NCI-H2081 (cell line): ENCODE measurements at regions not wholly inside any gene's neighbourhood (a gene's known extent, or its start where the extent isn't known, plus 50 kb on each side); places are given as distances from the start of the nearest gene placed in this dataset.
"Not testable (repeated sequence)": the region's sequence is repeated elsewhere in the genome, so short reads cannot be mapped to it uniquely, and the experiment has no call there.

Experiments used
- DNase-seq, 2 experiments: peaks; one replicate each; lab custom pipeline; 2025; lab: John Stamatoyannopoulos, UW

GRCh38 chr7:115210552-115210951 lies 288.7 kb downstream of the MDFIC start:
- no peak for DNase-seq

- DNase-seq, result no peak
These were observed 287.0 kb downstream of the MDFIC start for GRCh38 chr7:115208710-115209560.

GRCh38 chr7:115206374-115206773 lies 284.5 kb downstream of the MDFIC start:
- not testable (repeated sequence) for DNase-seq

- no peak for DNase-seq
These were observed 276.2 kb downstream of the MDFIC start for GRCh38 chr7:115198143-115198542.

- DNase-seq, result no peak
These were observed 273.3 kb downstream of the MDFIC start for GRCh38 chr7:115195208-115195607.

- peak in 1 of 2 experiments; percentile 25 for DNase-seq
These were observed 269.6 kb downstream of the MDFIC start for GRCh38 chr7:115191526-115191925.

GRCh38 chr7:115183431-115184057 lies 261.6 kb downstream of the MDFIC start:
- DNase-seq, result no peak

GRCh38 chr7:115178835-115179234 lies 256.9 kb downstream of the MDFIC start:
- DNase-seq, result no peak

GRCh38 chr7:115177823-115178222 lies 255.9 kb downstream of the MDFIC start:
- no peak for DNase-seq

GRCh38 chr7:115177103-115177502 lies 255.2 kb downstream of the MDFIC start:
- no peak for DNase-seq

GRCh38 chr7:115172397-115172796 lies 250.5 kb downstream of the MDFIC start:
- not testable (repeated sequence) for DNase-seq

- DNase-seq, result no peak
These were observed 232.0 kb downstream of the MDFIC start for GRCh38 chr7:115153769-115154477.

- peak in 1 of 2 experiments; percentile 44 for DNase-seq
These were observed 231.3 kb downstream of the MDFIC start for GRCh38 chr7:115153176-115153575.

- peak in 1 of 2 experiments; percentile 4 for DNase-seq
These were observed 224.3 kb downstream of the MDFIC start for GRCh38 chr7:115146148-115146547.

GRCh38 chr7:115145512-115145911 lies 223.6 kb downstream of the MDFIC start:
- DNase-seq, result no peak

GRCh38 chr7:115137816-115138215 lies 215.9 kb downstream of the MDFIC start:
- DNase-seq, result no peak

GRCh38 chr7:115136796-115137443 lies 215.0 kb downstream of the MDFIC start:
- no peak for DNase-seq

- peak in 1 of 2 experiments; percentile 11 for DNase-seq
These were observed 214.0 kb downstream of the MDFIC start for GRCh38 chr7:115135769-115136410.

- no peak for DNase-seq
These were observed 213.3 kb downstream of the MDFIC start for GRCh38 chr7:115135146-115135545.

- peak in 1 of 2 experiments; percentile 11 for DNase-seq
These were observed 211.4 kb downstream of the MDFIC start for GRCh38 chr7:115133248-115133647.

GRCh38 chr7:115132096-115132495 lies 210.2 kb downstream of the MDFIC start:
- no peak for DNase-seq

- DNase-seq, result no peak
These were observed 206.3 kb downstream of the MDFIC start for GRCh38 chr7:115128154-115128553.
